GM12874 (cell line): ENCODE measurements at regions not wholly inside any gene's neighbourhood (a gene's known extent, or its start where the extent isn't known, plus 50 kb on each side); places are given as distances from the start of the nearest gene placed in this dataset.

ENCODE experiments used
- TF ChIP-seq, protein P1 (sequence below): IDR thresholded peaks from 2 replicates; pipeline ENCODE4 v1.5.1; 2011; ENCODE audit warnings: low read depth, mild to moderate bottlenecking, control low read depth, low read length, moderate library complexity; ENCODE audit not compliant: insufficient read depth

DNA sequence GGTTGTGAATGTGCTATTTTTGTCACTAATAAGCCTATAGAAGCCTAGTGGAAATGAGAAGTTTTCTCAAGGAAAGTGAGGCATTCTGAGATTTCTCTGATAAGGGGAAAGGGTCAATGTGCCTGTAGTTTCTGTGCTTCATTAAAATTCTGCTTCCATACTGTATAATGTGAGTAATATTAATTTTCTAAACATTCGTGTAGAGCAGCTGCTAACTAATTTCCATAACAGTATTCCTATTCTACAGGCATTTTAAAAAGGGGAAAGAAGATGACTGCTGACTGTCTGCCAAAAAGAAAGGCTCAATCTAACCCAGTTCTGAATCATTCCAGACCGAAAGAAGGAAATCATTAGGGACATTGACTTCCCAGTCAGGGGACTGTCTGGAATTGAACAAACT is 293.3 kb upstream of the TMPO start:
- TF ChIP-seq, protein P1, sequence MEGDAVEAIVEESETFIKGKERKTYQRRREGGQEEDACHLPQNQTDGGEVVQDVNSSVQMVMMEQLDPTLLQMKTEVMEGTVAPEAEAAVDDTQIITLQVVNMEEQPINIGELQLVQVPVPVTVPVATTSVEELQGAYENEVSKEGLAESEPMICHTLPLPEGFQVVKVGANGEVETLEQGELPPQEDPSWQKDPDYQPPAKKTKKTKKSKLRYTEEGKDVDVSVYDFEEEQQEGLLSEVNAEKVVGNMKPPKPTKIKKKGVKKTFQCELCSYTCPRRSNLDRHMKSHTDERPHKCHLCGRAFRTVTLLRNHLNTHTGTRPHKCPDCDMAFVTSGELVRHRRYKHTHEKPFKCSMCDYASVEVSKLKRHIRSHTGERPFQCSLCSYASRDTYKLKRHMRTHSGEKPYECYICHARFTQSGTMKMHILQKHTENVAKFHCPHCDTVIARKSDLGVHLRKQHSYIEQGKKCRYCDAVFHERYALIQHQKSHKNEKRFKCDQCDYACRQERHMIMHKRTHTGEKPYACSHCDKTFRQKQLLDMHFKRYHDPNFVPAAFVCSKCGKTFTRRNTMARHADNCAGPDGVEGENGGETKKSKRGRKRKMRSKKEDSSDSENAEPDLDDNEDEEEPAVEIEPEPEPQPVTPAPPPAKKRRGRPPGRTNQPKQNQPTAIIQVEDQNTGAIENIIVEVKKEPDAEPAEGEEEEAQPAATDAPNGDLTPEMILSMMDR: no peak

DNA sequence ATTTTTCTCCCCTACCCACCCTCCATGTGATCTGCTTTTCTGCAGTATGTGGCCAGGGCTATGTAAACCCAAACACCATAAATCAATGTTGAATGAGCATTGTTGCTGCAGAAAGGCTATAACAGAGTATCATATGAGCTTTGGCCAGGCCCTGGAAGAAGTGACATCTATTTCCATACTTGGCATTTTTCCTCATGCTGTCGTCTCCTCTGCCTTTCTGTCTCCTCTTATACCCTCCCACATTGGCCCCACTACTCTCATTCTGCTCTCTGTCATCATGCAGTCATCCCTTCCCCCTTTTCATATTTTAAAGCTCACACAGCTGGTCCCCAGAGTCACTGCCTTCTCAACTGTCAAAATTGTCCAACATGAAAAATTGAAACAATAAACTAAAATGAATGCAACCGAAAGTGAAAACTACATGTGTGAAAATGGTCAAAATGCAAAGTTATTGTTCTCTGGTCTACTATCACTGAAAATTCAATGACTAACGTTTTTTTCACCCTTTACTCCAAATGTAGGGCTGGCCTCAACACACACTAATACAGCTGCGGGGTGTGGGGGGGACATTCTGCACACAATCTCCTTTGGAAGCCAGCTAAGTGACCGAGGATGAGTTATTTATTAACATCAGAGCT is 290.7 kb upstream of the TMPO start:
- TF ChIP-seq, protein P1: no peak

DNA sequence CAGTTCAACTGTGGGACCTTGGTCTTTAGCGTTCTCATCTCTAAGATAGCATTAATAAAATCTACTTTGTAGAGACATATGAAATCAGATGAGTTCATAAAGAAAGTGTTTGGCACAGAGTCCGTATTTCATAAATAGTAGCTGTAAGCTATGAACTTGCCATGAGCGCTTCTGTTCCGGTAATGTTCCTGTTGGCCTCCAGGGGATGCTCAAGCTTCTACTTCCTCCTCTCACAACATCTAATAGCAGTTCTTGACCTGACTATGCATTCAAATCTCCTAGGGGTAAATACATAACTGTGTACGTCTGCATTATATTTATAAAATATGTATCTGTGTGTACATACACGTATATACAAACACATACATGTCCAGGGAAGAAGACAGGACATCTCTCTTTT is 288.2 kb upstream of the TMPO start:
- TF ChIP-seq, protein P1: peak; percentile 42; the same call in 1 of the 2 replicates

GRCh38 chr12:98228683-98229539 is 286.5 kb upstream of the TMPO start:
- TF ChIP-seq, protein P1: no peak

GRCh38 chr12:98229540-98229924 is 285.9 kb upstream of the TMPO start:
- TF ChIP-seq, protein P1: no peak

DNA sequence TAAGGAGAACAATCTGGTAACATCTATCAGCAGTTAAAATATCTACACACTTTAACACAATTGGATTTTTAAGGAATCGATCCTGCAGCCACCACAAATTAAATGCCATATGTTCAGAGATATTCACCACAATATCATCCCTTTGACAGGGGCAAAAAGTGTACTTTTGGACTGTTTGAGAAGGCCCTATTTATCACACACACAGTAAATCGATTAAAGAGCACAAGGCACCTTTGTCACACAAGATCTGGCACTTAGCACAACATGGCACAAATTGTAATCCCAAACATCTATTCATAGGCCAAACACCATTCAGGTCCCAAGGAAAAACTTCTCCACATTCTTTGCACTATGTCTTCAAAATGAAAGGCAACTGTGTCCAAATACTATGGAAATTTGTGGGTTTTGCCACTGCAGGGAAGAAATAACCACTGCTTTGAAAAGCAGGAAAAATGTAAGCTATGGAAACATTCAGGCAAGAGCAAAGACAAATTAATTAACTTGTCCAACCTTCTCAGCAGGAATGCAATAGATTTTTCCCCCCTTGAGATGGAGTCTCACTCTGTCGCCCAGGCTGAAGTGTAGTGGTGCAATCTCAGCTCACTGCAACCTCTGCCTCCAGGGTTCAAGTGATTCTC is 282.5 kb upstream of the TMPO start:
- TF ChIP-seq, protein P1: no peak

GRCh38 chr12:98235301-98235700 is 280.1 kb upstream of the TMPO start:
- TF ChIP-seq, protein P1: no peak
